H1 (cell line): ENCODE measurements at regions not wholly inside any gene's neighbourhood (a gene's known extent, or its start where the extent isn't known, plus 50 kb on each side); places are given as distances from the start of the nearest gene placed in this dataset.

ENCODE experiments used
- CTCF ChIA-PET: fragments of 300-600 bp; sonication (Branson Sonifier 250); formaldehyde crosslinking; loops from one replicate; lab custom pipeline; 2021; ENCODE audit not compliant: partially characterized antibody; lab: Charles Lee
- POLR2A ChIA-PET: fragments of 300-600 bp; sonication (Branson Sonifier 250); formaldehyde crosslinking; loops from one replicate; lab custom pipeline; 2021; ENCODE audit warnings: inconsistent platforms; ENCODE audit not compliant: partially characterized antibody; lab: Charles Lee
- DNase-seq, 2 experiments: peaks; one replicate each; pipeline versions ENCODE4 v3.0.0 to v3.0.0-alpha.2; 2010 to 2022; ENCODE audit warnings: low spot score in 2 of 2, low read depth in 1 of 2, mixed read lengths in 1 of 2
- FAIRE-seq: peaks from 2 replicates; lab custom pipeline; 2011; peaks lifted over from hg19 to GRCh38; lab: Jason Lieb, UNC
- H2AFZ ChIP-seq: 2 replicates; pipeline ENCODE4 v1.8.1; 2012; ENCODE audit warnings: low read length, inconsistent platforms
- H2AK5ac ChIP-seq: 2 replicates; pipeline ENCODE4 v1.6.1; 2013; ENCODE audit warnings: low read depth, low read length
- H2BK120ac ChIP-seq: replicated peaks from 2 replicates; pipeline ENCODE3; 2013; ENCODE audit warnings: low read depth, low read length, inconsistent platforms
- H2BK12ac ChIP-seq: 2 replicates; pipeline ENCODE4 v1.6.1; 2013; ENCODE audit warnings: low read depth, low read length
- H2BK15ac ChIP-seq: 2 replicates; pipeline ENCODE4 v1.6.1; 2013; ENCODE audit warnings: low read length
- H2BK20ac ChIP-seq: 2 replicates; pipeline ENCODE4 v1.6.1; 2013; ENCODE audit warnings: low read length
- H2BK5ac ChIP-seq: 2 replicates; pipeline ENCODE4 v1.6.1; 2013; ENCODE audit warnings: low read depth, low read length
- H3K14ac ChIP-seq: 2 replicates; pipeline ENCODE4 v1.6.1; 2013; ENCODE audit warnings: inconsistent platforms; ENCODE audit not compliant: insufficient read length
- H3K18ac ChIP-seq: 2 replicates; pipeline ENCODE4 v1.6.1; 2013; ENCODE audit warnings: low read length; ENCODE audit errors: extremely low read depth
- H3K23ac ChIP-seq: 2 replicates; pipeline ENCODE4 v1.6.1; 2013; ENCODE audit warnings: inconsistent platforms; ENCODE audit not compliant: insufficient read length
- H3K23me2 ChIP-seq: 2 replicates; pipeline ENCODE4 v1.6.1; 2013; ENCODE audit warnings: low read depth, low read length
- H3K27ac ChIP-seq: 2 replicates; pipeline ENCODE4 v1.6.1; 2011; ENCODE audit warnings: low read depth, low read length, inconsistent platforms
- H3K27me3 ChIP-seq, 4 experiments: replicated peaks in 1 of 4; 1 replicate in 1 of 4; 2 replicates in 3 of 4; pipeline versions ENCODE4 v1.6.1 to v1.8.1; 2011 to 2013; ENCODE audit warnings: low read length in 3 of 4, mild to moderate bottlenecking in 3 of 4, inconsistent platforms in 2 of 4, mixed read lengths in 2 of 4, moderate library complexity in 1 of 4; ENCODE audit not compliant: control insufficient read depth in 3 of 4, insufficient read depth in 3 of 4; ENCODE audit errors: extremely low read depth in 1 of 4
- H3K36me3 ChIP-seq, 4 experiments: 2 replicates each; pipeline versions ENCODE4 v1.6.1 to v1.8.1; 2011 to 2013; ENCODE audit warnings: mild to moderate bottlenecking in 4 of 4, low read length in 3 of 4, moderate library complexity in 2 of 4, control low read depth in 1 of 4, inconsistent platforms in 1 of 4; ENCODE audit not compliant: insufficient read depth in 4 of 4, control insufficient read depth in 2 of 4
- H3K4ac ChIP-seq: replicated peaks from 2 replicates; pipeline ENCODE3; 2013; ENCODE audit warnings: low read length, low read depth, mixed read lengths, inconsistent platforms; ENCODE audit not compliant: insufficient read length
- H3K4me1 ChIP-seq, 4 experiments: replicated peaks in 1 of 4; 1 replicate in 1 of 4; 2 replicates in 3 of 4; pipeline versions ENCODE4 v1.6.1 to v1.8.1; 2011 to 2013; ENCODE audit warnings: low read length in 3 of 4, inconsistent platforms in 2 of 4, mixed read lengths in 1 of 4; ENCODE audit not compliant: insufficient read depth in 4 of 4, control insufficient read depth in 3 of 4
- H3K4me2 ChIP-seq, 2 experiments: 2 replicates each; pipeline versions ENCODE4 v1.6.1 to v1.8.1; 2011 to 2013; ENCODE audit warnings: low read depth in 2 of 2, low read length in 2 of 2, control low read depth in 1 of 2, inconsistent platforms in 1 of 2, mild to moderate bottlenecking in 1 of 2; ENCODE audit not compliant: insufficient read depth in 1 of 2
- H3K4me3 ChIP-seq, 4 experiments: fragments of 200-600, 300-600 bp in 1 of 4; sonication (generic), shearing (Covaris generic), sonication (Bioruptor Twin) in 1 of 4; 2 replicates each; pipeline versions ENCODE4 v1.5.1 to v1.8.1; 2011 to 2016; ENCODE audit warnings: low read length in 4 of 4, low read depth in 3 of 4, control low read depth in 2 of 4, inconsistent platforms in 2 of 4, mild to moderate bottlenecking in 2 of 4, mixed read lengths in 1 of 4, moderate library complexity in 1 of 4; ENCODE audit not compliant: insufficient read depth in 2 of 4; ENCODE audit errors: extremely low read depth in 1 of 4
- H3K56ac ChIP-seq: replicated peaks from 2 replicates; pipeline ENCODE3; 2013; ENCODE audit warnings: low read depth, mild to moderate bottlenecking, mixed read lengths, low read length, inconsistent platforms; ENCODE audit not compliant: insufficient read length
- H3K79me1 ChIP-seq: 2 replicates; pipeline ENCODE4 v1.6.1; 2013; ENCODE audit warnings: low read depth, low read length, control low read depth
- H3K79me2 ChIP-seq, 2 experiments: 2 replicates each; pipeline versions ENCODE4 v1.6.1 to v1.8.1; 2012 to 2013; ENCODE audit warnings: low read length in 2 of 2, mild to moderate bottlenecking in 2 of 2, inconsistent platforms in 1 of 2; ENCODE audit not compliant: insufficient read depth in 2 of 2, control insufficient read depth in 1 of 2
- H3K9ac ChIP-seq, 4 experiments: replicated peaks in 1 of 4; 1 replicate in 1 of 4; 2 replicates in 3 of 4; pipeline versions ENCODE4 v1.6.1 to v1.8.1; 2011 to 2013; ENCODE audit warnings: low read depth in 3 of 4, low read length in 3 of 4, control low read depth in 2 of 4, mild to moderate bottlenecking in 2 of 4, moderate library complexity in 2 of 4, inconsistent platforms in 1 of 4; ENCODE audit errors: extremely low read depth in 1 of 4
- H3K9me3 ChIP-seq, 2 experiments: 2 replicates each; pipeline versions ENCODE4 v1.6.1 to v1.8.1; 2012 to 2013; ENCODE audit warnings: mild to moderate bottlenecking in 2 of 2, moderate library complexity in 2 of 2, control low read depth in 1 of 2, inconsistent platforms in 1 of 2, low read depth in 1 of 2, low read length in 1 of 2, mixed read lengths in 1 of 2; ENCODE audit not compliant: insufficient read depth in 2 of 2
- H4K20me1 ChIP-seq, 2 experiments: replicated peaks in 1 of 2; 2 replicates each; pipeline versions ENCODE3 to v1.8.1; 2011 to 2013; ENCODE audit warnings: inconsistent platforms in 2 of 2, low read length in 2 of 2, mild to moderate bottlenecking in 1 of 2; ENCODE audit not compliant: insufficient read depth in 2 of 2, control insufficient read depth in 1 of 2
- H4K5ac ChIP-seq: 2 replicates; pipeline ENCODE4 v1.6.1; 2013; ENCODE audit warnings: low read length, low read depth, mixed read lengths, inconsistent platforms; ENCODE audit not compliant: insufficient read length
- H4K8ac ChIP-seq: 2 replicates; pipeline ENCODE4 v1.8.0; 2013; ENCODE audit warnings: mild to moderate bottlenecking, moderate library complexity, low read length, inconsistent platforms; ENCODE audit not compliant: insufficient read depth; ENCODE audit errors: extremely low read depth
- H4K91ac ChIP-seq: replicated peaks from 2 replicates; pipeline ENCODE3; 2013; ENCODE audit warnings: low read length, mixed read lengths, inconsistent platforms; ENCODE audit not compliant: insufficient read length
- WGBS, 2 experiments: shearing (Covaris generic) in 1 of 2; methylation state at CpG; one replicate each; pipeline versions ENCODE4 v1.1.6 to v1.1.7; 2013 to 2015; ENCODE audit warnings: low lambda C conversion rate in 2 of 2, mixed read lengths in 2 of 2, inconsistent platforms in 1 of 2, low coverage in 1 of 2, missing lambda C conversion rate in 1 of 2; ENCODE audit not compliant: insufficient replicate concordance in 2 of 2, insufficient coverage in 1 of 2, insufficient read length in 1 of 2; ENCODE audit errors: extremely low coverage in 1 of 2, missing lambda C conversion rate in 1 of 2; 5-methylcytosine and 5-hydroxymethylcytosine counted together

- Histone ChIP-seq H3K14ac (no peak overlapping the region), H3K23me2 (no peaks in the 10 kb centered on the region), H3K4me3 (no peak overlapping the region), H2BK15ac (no peak overlapping the region), H3K9ac (no peak overlapping the region), H3K36me3 (no peaks in the 10 kb centered on the region), H4K91ac (no peak overlapping the region), H3K56ac (no peak overlapping the region), H2AK5ac (no peak overlapping the region), H3K18ac (no peak overlapping the region), H2BK5ac (no peak overlapping the region), H4K5ac (no peak overlapping the region), H3K27me3 (no peaks in the 10 kb centered on the region; a peak in 1 of 7 replicates), H3K4ac (no peak overlapping the region), H3K4me1 (peaks cover 0 to 6% (median 2%) of the 10 kb centered on the region in 4 experiments; a peak in 2 of 7 replicates), H2BK12ac (no peak overlapping the region), H2BK120ac (no peak overlapping the region), H3K4me2 (peak overlapping the region in 1 of 2 experiments; percentile 39; a peak in 1 of 4 replicates), H3K27ac (no peak overlapping the region), H3K9me3 (no peaks in the 10 kb centered on the region), H2AFZ (0 out of 2 replicates have a peak overlapping the region, but pooled peaks have one; percentile 50), H4K8ac (no peak overlapping the region), H3K23ac (no peak overlapping the region), H4K20me1 (no peaks in the 10 kb centered on the region), H3K79me1 (no peaks in the 10 kb centered on the region), H3K79me2 (no peaks in the 10 kb centered on the region), H2BK20ac (no peak overlapping the region)
- CTCF ChIA-PET: interaction anchor here (0.7 kb wide), 1 partner anchor 95 kb away, joined by 3 read pairs; no protein-coding TSS in a partner anchor
- POLR2A ChIA-PET: no interaction called here
- DNase-seq (no peak), FAIRE-seq (no peak)
- 73% methylated on average over 5 of the region's 5 CpGs; no CpG with 5 or more reads in 1 of the 2 experiments for WGBS, 2 experiments
Measured at GRCh38 chr3:194777729-194778128, 92.0 kb downstream of the FAM43A start.
